Calu3 (cell line): ENCODE measurements at regions not wholly inside any gene's neighbourhood (a gene's known extent, or its start where the extent isn't known, plus 50 kb on each side); places are given as distances from the start of the nearest gene placed in this dataset.

Experiments
- BruUV-seq: library from RNA; stranded (reverse); fragments of 400-500 nt; replicated peaks from 2 replicates; lab custom pipeline; 2021; lab: Mats Ljungman, UMichigan
- CTCF ChIA-PET: fragments of 300-600 bp; sonication (Branson Sonifier 250); formaldehyde crosslinking; loops from one replicate; lab custom pipeline; 2022; ENCODE audit warnings: antibody characterized with exemption; lab: Charles Lee
- DNase-seq: peaks from one replicate; pipeline ENCODE4 v3.0.0; 2022
- H3K27ac Mint-ChIP-seq: one replicate; pipeline ENCODE4 v1.8.0; 2022; ENCODE audit warnings: mixed read lengths; ENCODE audit not compliant: unreplicated experiment
- H3K27me3 Mint-ChIP-seq: one replicate; pipeline ENCODE4 v1.8.0; 2022; ENCODE audit warnings: mixed read lengths; ENCODE audit not compliant: unreplicated experiment
- H3K36me3 Mint-ChIP-seq: one replicate; pipeline ENCODE4 v1.8.0; 2022; ENCODE audit warnings: mild to moderate bottlenecking, moderate library complexity, mixed read lengths; ENCODE audit not compliant: insufficient read depth, unreplicated experiment
- H3K4me1 Mint-ChIP-seq: one replicate; pipeline ENCODE4 v1.8.0; 2022; ENCODE audit warnings: mild to moderate bottlenecking, low read depth, mixed read lengths; ENCODE audit not compliant: unreplicated experiment
- H3K4me3 Mint-ChIP-seq: one replicate; pipeline ENCODE4 v1.8.0; 2022; ENCODE audit warnings: mild to moderate bottlenecking, low read depth, moderate library complexity, mixed read lengths; ENCODE audit not compliant: unreplicated experiment
- H3K9me3 Mint-ChIP-seq: one replicate; pipeline ENCODE4 v1.8.0; 2022; ENCODE audit warnings: low read depth, mixed read lengths; ENCODE audit not compliant: unreplicated experiment
- intact Hi-C: fragments of 100-400 bp; cut with micrococcal nuclease; formaldehyde crosslinking; loops from one replicate; pipeline ENCODE4 v1.10.0; 2022; ENCODE audit not compliant: unreplicated experiment
- TF ChIP-seq, protein P1 (sequence below): fragments of 200-600 bp; IDR thresholded peaks from one replicate; pipeline ENCODE4 v1.8.0; 2022; ENCODE audit warnings: antibody characterized with exemption; ENCODE audit not compliant: unreplicated experiment

GRCh38 chr9:11158063-11158462 is 545.3 kb upstream of the PTPRD start:
- no TSS peak for BruUV-seq
- Mint-ChIP-seq H3K4me1 (no peaks in the 10 kb centered on the region), H3K27me3 (no peaks in the 10 kb centered on the region), H3K9me3 (peaks cover 2% of the 10 kb centered on the region), H3K4me3 (no peak overlapping the region), H3K27ac (no peak overlapping the region), H3K36me3 (no peaks in the 10 kb centered on the region)
- no peak for DNase-seq
- intact Hi-C loops, result no loop called here
- CTCF ChIA-PET, result no interaction called here
- TF ChIP-seq, protein P1, sequence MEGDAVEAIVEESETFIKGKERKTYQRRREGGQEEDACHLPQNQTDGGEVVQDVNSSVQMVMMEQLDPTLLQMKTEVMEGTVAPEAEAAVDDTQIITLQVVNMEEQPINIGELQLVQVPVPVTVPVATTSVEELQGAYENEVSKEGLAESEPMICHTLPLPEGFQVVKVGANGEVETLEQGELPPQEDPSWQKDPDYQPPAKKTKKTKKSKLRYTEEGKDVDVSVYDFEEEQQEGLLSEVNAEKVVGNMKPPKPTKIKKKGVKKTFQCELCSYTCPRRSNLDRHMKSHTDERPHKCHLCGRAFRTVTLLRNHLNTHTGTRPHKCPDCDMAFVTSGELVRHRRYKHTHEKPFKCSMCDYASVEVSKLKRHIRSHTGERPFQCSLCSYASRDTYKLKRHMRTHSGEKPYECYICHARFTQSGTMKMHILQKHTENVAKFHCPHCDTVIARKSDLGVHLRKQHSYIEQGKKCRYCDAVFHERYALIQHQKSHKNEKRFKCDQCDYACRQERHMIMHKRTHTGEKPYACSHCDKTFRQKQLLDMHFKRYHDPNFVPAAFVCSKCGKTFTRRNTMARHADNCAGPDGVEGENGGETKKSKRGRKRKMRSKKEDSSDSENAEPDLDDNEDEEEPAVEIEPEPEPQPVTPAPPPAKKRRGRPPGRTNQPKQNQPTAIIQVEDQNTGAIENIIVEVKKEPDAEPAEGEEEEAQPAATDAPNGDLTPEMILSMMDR, result no peak

DNA sequence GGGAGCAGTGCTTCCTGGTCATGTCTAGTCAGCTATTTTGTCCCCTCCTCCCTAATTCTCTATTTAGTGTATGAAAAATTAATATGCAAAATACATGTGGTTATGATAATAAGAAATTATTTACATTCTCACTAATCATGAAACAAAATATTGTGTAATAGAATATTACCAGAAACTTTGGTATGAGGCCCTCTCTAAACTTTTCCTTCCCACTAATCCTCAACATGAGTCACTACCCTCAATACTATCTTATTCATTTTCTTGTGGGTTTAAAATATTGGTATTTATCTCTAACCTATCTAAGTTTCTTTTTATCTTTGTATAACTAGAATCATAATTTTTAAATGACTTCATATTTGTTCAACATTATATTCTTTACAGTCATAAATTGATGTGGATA is 545.9 kb upstream of the PTPRD start:
- no peaks in the 10 kb centered on the region for H3K4me1 Mint-ChIP-seq

GRCh38 chr9:11159318-11159862 is 546.6 kb upstream of the PTPRD start:
- DNase-seq, result no peak
- CTCF ChIA-PET, result no interaction called here
- intact Hi-C loops, result no loop called here
- TF ChIP-seq, protein P1, result no peak
- no peaks in the 10 kb centered on the region for H3K27me3 Mint-ChIP-seq
- no peak overlapping the region for H3K27ac Mint-ChIP-seq
- no peaks in the 10 kb centered on the region for H3K4me1 Mint-ChIP-seq
- H3K9me3 Mint-ChIP-seq, result peaks cover 2% of the 10 kb centered on the region
- H3K4me3 Mint-ChIP-seq, result no peak overlapping the region
- H3K36me3 Mint-ChIP-seq, result no peaks in the 10 kb centered on the region
- BruUV-seq, result no TSS peak

More for the DNA sequence above, 545.9 kb upstream of the PTPRD start:
- TF ChIP-seq, protein P1, result no peak
- Mint-ChIP-seq H3K9me3 (peaks cover 2% of the 10 kb centered on the region), H3K36me3 (no peaks in the 10 kb centered on the region), H3K27ac (no peak overlapping the region), H3K4me3 (no peak overlapping the region), H3K27me3 (no peaks in the 10 kb centered on the region)
- BruUV-seq, result no TSS peak
- CTCF ChIA-PET, result no interaction called here
- no peak for DNase-seq
- intact Hi-C loops, result no loop called here

DNA sequence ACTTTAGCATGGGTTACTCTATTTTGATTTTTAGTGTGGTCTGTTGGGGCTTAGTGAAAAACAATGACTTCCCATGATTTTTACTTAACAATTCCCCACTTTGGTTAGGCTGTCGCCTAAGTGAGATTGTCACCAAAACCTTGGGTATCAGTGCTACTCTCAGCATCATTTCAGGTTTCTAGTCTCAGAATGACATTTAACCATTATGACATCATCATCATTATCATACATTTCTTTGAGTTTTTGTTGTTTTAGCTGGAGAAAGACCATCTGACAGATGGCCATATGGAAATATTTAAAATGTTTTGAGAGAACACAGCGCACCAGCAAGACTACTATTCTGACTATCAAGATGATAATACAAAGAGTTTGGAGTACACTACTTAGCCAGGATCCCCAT is 551.0 kb upstream of the PTPRD start:
- Mint-ChIP-seq H3K9me3 (peaks cover 4% of the 10 kb centered on the region), H3K4me3 (no peak overlapping the region), H3K27ac (no peak overlapping the region), H3K4me1 (no peaks in the 10 kb centered on the region), H3K27me3 (no peaks in the 10 kb centered on the region), H3K36me3 (no peaks in the 10 kb centered on the region)
- intact Hi-C loops, result no loop called here
- TF ChIP-seq, protein P1, result no peak
- CTCF ChIA-PET, result no interaction called here
- BruUV-seq, result no TSS peak
- no peak for DNase-seq
